ENCODE measurements at regions not wholly inside any gene's neighbourhood (a gene's known extent, or its start where the extent isn't known, plus 50 kb on each side); places are given as distances from the start of the nearest gene placed in this dataset.

GRCh38 chr15:70201425-70201775 lies 103.7 kb upstream of the TLE3 start:
- DNase-seq (ENCODE audit: extremely low read depth, low read depth), result no peak
- H3K4me3 ChIP-seq (replicated peaks; ENCODE audit: low read depth, low read length), result no peak overlapping the region
- TF ChIP-seq, protein P1, sequence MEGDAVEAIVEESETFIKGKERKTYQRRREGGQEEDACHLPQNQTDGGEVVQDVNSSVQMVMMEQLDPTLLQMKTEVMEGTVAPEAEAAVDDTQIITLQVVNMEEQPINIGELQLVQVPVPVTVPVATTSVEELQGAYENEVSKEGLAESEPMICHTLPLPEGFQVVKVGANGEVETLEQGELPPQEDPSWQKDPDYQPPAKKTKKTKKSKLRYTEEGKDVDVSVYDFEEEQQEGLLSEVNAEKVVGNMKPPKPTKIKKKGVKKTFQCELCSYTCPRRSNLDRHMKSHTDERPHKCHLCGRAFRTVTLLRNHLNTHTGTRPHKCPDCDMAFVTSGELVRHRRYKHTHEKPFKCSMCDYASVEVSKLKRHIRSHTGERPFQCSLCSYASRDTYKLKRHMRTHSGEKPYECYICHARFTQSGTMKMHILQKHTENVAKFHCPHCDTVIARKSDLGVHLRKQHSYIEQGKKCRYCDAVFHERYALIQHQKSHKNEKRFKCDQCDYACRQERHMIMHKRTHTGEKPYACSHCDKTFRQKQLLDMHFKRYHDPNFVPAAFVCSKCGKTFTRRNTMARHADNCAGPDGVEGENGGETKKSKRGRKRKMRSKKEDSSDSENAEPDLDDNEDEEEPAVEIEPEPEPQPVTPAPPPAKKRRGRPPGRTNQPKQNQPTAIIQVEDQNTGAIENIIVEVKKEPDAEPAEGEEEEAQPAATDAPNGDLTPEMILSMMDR (IDR thresholded peaks at IDR 0.05; ENCODE audit: low read depth, low read length, missing control alignments), result no peak

DNA sequence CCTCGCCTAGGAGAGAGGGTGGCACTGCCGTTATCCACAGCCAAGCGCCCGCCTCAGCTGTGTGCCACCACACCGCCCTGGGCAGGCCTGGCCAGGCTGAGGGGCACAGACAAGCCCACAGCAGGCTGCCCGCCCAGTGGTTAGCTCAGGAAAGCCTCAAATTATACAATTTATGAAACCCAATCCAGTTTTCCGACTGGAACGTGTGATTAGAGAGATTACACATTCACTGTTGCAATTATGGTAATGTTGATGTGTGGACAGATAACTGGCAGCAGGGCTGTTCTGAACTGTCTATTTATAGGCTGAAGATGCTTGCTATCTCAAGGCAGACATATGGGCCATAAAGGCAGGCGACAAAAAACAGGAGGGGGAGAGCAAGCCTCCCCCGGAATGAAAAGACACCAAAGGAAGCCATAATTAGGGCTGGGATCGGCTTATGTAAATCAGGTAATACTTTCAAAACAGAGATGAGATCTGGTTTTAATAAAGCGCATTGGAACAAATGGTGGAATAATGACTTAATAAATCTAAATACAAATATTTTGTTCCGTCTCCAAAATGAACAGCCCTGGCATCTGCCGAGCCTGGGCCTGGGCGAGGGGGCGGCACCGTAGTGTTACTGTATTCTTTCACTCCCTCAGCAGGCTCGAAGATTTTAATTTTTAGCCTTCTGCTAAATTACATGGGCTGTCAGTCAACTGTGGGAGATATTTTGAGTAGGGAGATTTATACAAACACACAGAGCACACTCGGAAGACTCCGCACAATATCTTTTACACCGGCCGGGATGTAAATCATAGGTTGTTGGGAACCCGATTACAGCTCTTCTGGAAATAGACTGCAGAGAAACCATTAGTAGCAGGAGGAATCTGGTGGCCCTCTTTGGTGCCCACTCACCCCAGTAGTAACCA lies 103.1 kb upstream of the TLE3 start:
- no peak overlapping the region for H3K4me3 ChIP-seq (replicated peaks; ENCODE audit: low read depth, low read length)
- TF ChIP-seq, protein P1 (IDR thresholded peaks at IDR 0.05; ENCODE audit: low read depth, low read length, missing control alignments), result no peak
- no peak for DNase-seq (ENCODE audit: extremely low read depth, low read depth)

GRCh38 chr15:70199540-70200410 lies 102.1 kb upstream of the TLE3 start:
- no peak for DNase-seq (ENCODE audit: extremely low read depth, low read depth)
- TF ChIP-seq, protein P1 (IDR thresholded peaks at IDR 0.05; ENCODE audit: low read depth, low read length, missing control alignments), result no peak
- no peak overlapping the region for H3K4me3 ChIP-seq (replicated peaks; ENCODE audit: low read depth, low read length)

GRCh38 chr15:70199124-70199482 lies 101.4 kb upstream of the TLE3 start:
- TF ChIP-seq, protein P1 (IDR thresholded peaks at IDR 0.05; ENCODE audit: low read depth, low read length, missing control alignments), result no peak
- H3K4me3 ChIP-seq (replicated peaks; ENCODE audit: low read depth, low read length), result no peak overlapping the region
- no peak for DNase-seq (ENCODE audit: extremely low read depth, low read depth)

- no peak for DNase-seq (ENCODE audit: extremely low read depth, low read depth)
- no peak overlapping the region for H3K4me3 ChIP-seq (replicated peaks; ENCODE audit: low read depth, low read length)
- TF ChIP-seq, protein P1 (IDR thresholded peaks at IDR 0.05; ENCODE audit: low read depth, low read length, missing control alignments), result no peak
These were observed 100.9 kb upstream of the TLE3 start for GRCh38 chr15:70198441-70199123.

- TF ChIP-seq, protein P1 (IDR thresholded peaks at IDR 0.05; ENCODE audit: low read depth, low read length, missing control alignments), result no peak
- no peak overlapping the region for H3K4me3 ChIP-seq (replicated peaks; ENCODE audit: low read depth, low read length)
- no peak for DNase-seq (ENCODE audit: extremely low read depth, low read depth)
These were observed 100.2 kb upstream of the TLE3 start for GRCh38 chr15:70197945-70198361.
